Bronchial epithelial cell (primary cell): ENCODE measurements at regions not wholly inside any gene's neighbourhood (a gene's known extent, or its start where the extent isn't known, plus 50 kb on each side); places are given as distances from the start of the nearest gene placed in this dataset.

Source experiments
- DNase-seq: peaks from one replicate; pipeline ENCODE4 v3.0.0-alpha.2; 2010; ENCODE audit warnings: low read depth
- FAIRE-seq: peaks from 2 replicates; lab custom pipeline; 2011; peaks lifted over from hg19 to GRCh38; lab: Jason Lieb, UNC
- H3K27me3 ChIP-seq: 2 replicates; pipeline ENCODE4 v1.5.1; 2011; ENCODE audit warnings: low read length; ENCODE audit not compliant: control insufficient read depth, insufficient read depth
- H3K36me3 ChIP-seq: 2 replicates; pipeline ENCODE4 v1.5.1; 2011; ENCODE audit warnings: low read length; ENCODE audit not compliant: control insufficient read depth, insufficient read depth
- H3K4me3 ChIP-seq: 2 replicates; pipeline ENCODE4 v1.5.1; 2011; ENCODE audit warnings: mild to moderate bottlenecking, low read depth, low read length, control low read depth
- CTCF ChIP-seq: IDR thresholded peaks from 2 replicates; pipeline ENCODE4 v1.5.1; 2011; ENCODE audit warnings: mild to moderate bottlenecking, moderate library complexity, low read length, control low read depth, inconsistent platforms; ENCODE audit not compliant: insufficient read depth, severe bottlenecking

- no peak overlapping the region for H3K4me3 ChIP-seq
- DNase-seq: no peak
- FAIRE-seq: no peak
- H3K27me3 ChIP-seq: no peaks in the 10 kb centered on the region
- TF ChIP-seq CTCF: no peak
- H3K36me3 ChIP-seq: no peaks in the 10 kb centered on the region
Observed at GRCh38 chr12:59173695-59174094, 253.4 kb upstream of the LRIG3 start.

- H3K4me3 ChIP-seq: no peak overlapping the region
- no peak for TF ChIP-seq CTCF
- FAIRE-seq: no peak
- no peaks in the 10 kb centered on the region for H3K27me3 ChIP-seq
- no peak for DNase-seq
- no peaks in the 10 kb centered on the region for H3K36me3 ChIP-seq
Observed at GRCh38 chr12:59168647-59169046, 248.3 kb upstream of the LRIG3 start.

GRCh38 chr12:59166457-59166856, 246.2 kb upstream of the LRIG3 start:
- FAIRE-seq (no peak), DNase-seq (no peak)
- TF ChIP-seq CTCF: no peak
- H3K4me3 ChIP-seq: no peak overlapping the region
- H3K36me3 ChIP-seq: no peaks in the 10 kb centered on the region
- H3K27me3 ChIP-seq: no peaks in the 10 kb centered on the region

- FAIRE-seq (no peak), DNase-seq (peak; percentile 59)
- no peaks in the 10 kb centered on the region for H3K36me3 ChIP-seq
- H3K27me3 ChIP-seq: no peaks in the 10 kb centered on the region
- H3K4me3 ChIP-seq: no peak overlapping the region
- no peak for TF ChIP-seq CTCF
Observed at GRCh38 chr12:59164991-59165718, 244.9 kb upstream of the LRIG3 start.

DNA sequence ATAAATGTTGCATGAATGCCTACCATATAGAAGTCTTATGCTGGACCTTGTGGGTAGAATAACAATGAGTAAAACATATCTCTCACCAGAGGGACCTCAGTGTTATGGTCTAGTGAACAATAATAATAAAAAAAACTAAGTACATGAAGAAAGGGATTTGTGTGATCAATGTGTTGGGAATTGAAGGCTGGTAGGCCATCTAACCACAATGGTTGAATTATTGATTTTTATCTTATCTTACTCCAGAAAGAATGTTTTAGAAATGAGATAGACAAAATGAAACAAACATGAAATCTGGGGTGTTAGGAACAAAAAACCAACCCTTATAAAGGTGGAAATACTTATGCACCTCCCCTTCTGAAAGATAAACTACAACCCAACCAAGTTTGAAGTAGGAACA, 243.9 kb upstream of the LRIG3 start:
- FAIRE-seq (no peak), DNase-seq (no peak)
- no peak for TF ChIP-seq CTCF
- H3K4me3 ChIP-seq: no peak overlapping the region
- H3K36me3 ChIP-seq: no peaks in the 10 kb centered on the region
- H3K27me3 ChIP-seq: no peaks in the 10 kb centered on the region

- FAIRE-seq: no peak
Observed at GRCh38 chr12:59158681-59159080, 238.4 kb upstream of the LRIG3 start.

More at GRCh38 chr12:59158681-59159080, 238.4 kb upstream of the LRIG3 start:
- DNase-seq: no peak
- TF ChIP-seq CTCF: no peak
- no peaks in the 10 kb centered on the region for H3K27me3 ChIP-seq
- H3K4me3 ChIP-seq: no peak overlapping the region
- no peaks in the 10 kb centered on the region for H3K36me3 ChIP-seq
